ENCODE measurements at regions not wholly inside any gene's neighbourhood (a gene's known extent, or its start where the extent isn't known, plus 50 kb on each side); places are given as distances from the start of the nearest gene placed in this dataset.

GRCh38 chr4:147328189-147328588 lies 152.7 kb upstream of the EDNRA start:
- no peak for TF ChIP-seq CTCF (IDR thresholded peaks at IDR 0.05; ENCODE audit: control extremely low read depth in 1 of 3, insufficient read depth in 1 of 3, low read depth in 1 of 3, low read length in 3 of 3)
- no peak for TF ChIP-seq ZNF274 (IDR thresholded peaks at IDR 0.05; ENCODE audit: borderline replicate concordance, extremely low read depth, low read length)
- TF ChIP-seq POLR2A (IDR thresholded peaks at IDR 0.05; ENCODE audit: control extremely low read depth in 1 of 2, low read depth in 2 of 2, low read length in 2 of 2): no peak
- TF ChIP-seq CBX8 (IDR thresholded peaks at IDR 0.05; ENCODE audit: borderline replicate concordance, low read depth, low read length): no peak
- TF ChIP-seq SIN3A (conservative IDR thresholded peaks at IDR 0.05 in 1 of 2, IDR thresholded peaks at IDR 0.05 in 1 of 2; ENCODE audit: low read depth in 1 of 2, low read length in 2 of 2): no peak
